Spleen (tissue), 7 donors: ENCODE measurements at regions not wholly inside any gene's neighbourhood (a gene's known extent, or its start where the extent isn't known, plus 50 kb on each side); places are given as distances from the start of the nearest gene placed in this dataset.

Experiments
- CTCF ChIP-seq, 11 experiments: fragments of 200-600 bp in 7 of 11; fragments of 450-650 bp in 4 of 11; sonication (generic) in 4 of 11; IDR thresholded peaks in 8 of 11; conservative IDR thresholded peaks in 3 of 11; 1 replicate in 7 of 11; 2 replicates in 4 of 11; pipeline versions ENCODE4 v1.4.0 to v1.8.0; 2016 to 2021; ENCODE audit warnings: antibody characterized with exemption in 11 of 11, inconsistent platforms in 4 of 11, mild to moderate bottlenecking in 1 of 11
- POLR2AphosphoS5 ChIP-seq, 3 donors: sonication (generic); formaldehyde crosslinking; IDR thresholded peaks; one replicate each; pipeline ENCODE4 v1.5.1; 2017; ENCODE audit warnings: antibody characterized with exemption in 3 of 3
- donor health status: DM: no; HTN: no; CAD: no; lungs with moderate emphysema.
- donor health status: DM: no; HTN: no; CAD: no.
- donor health status: DM: no; HTN: no; CAD: no.

- TF ChIP-seq POLR2AphosphoS5 (IDR thresholded peaks at IDR 0.05) = no peak
- TF ChIP-seq CTCF (IDR thresholded peaks at IDR 0.05 in 8 of 11, conservative IDR thresholded peaks at IDR 0.05 in 3 of 11) = no peak
These were observed 175.4 kb downstream of the ANAPC1 start for GRCh38 chr2:111708476-111709180.
